ENCODE measurements at regions not wholly inside any gene's neighbourhood (a gene's known extent, or its start where the extent isn't known, plus 50 kb on each side); places are given as distances from the start of the nearest gene placed in this dataset.

GRCh38 chr2:58967736-58968135, 726.6 kb upstream of the FANCL start (continued):
- TF ChIP-seq CTCF (IDR thresholded peaks at IDR 0.05 in 2 of 3, conservative IDR thresholded peaks at IDR 0.05 in 1 of 3; ENCODE audit: control insufficient read depth in 2 of 3, extremely low read depth in 1 of 3, insufficient read depth in 1 of 3, low read depth in 3 of 3, low read length in 3 of 3) (no peak), ELK1 (IDR thresholded peaks at IDR 0.05; ENCODE audit: low read depth, low read length) (no peak), JUND (IDR thresholded peaks at IDR 0.05; ENCODE audit: low read depth, low read length) (no peak), PML (IDR thresholded peaks at IDR 0.05; ENCODE audit: low read length) (no peak), IRF4 (IDR thresholded peaks at IDR 0.05; ENCODE audit: low read depth, low read length) (no peak), HSF1 (IDR thresholded peaks at IDR 0.05; ENCODE audit: low read depth, low read length) (no peak), RUNX3 (IDR thresholded peaks at IDR 0.05; ENCODE audit: low read length) (no peak), TCF3 (IDR thresholded peaks at IDR 0.05; ENCODE audit: borderline replicate concordance, insufficient read depth, low read depth, low read length) (no peak)

- no peaks in the 10 kb centered on the region for H4K20me1 ChIP-seq (ENCODE audit: control insufficient read depth, insufficient read depth)
- ChIA-PET POLR2A (no interaction called here), CTCF (no interaction called here), RAD21 (ENCODE audit: unreplicated experiment) (no interaction called here), SMC1A (ENCODE audit: uncharacterized antibody, unreplicated experiment) (no interaction called here)
- intact Hi-C loops (cut with micrococcal nuclease; ENCODE audit: unreplicated experiment) (no loop called here), in situ Hi-C loops (cut with MboI) (no loop called here)
- no peak overlapping the region for H3K9ac ChIP-seq (ENCODE audit: control insufficient read depth, insufficient read depth, low read length)
- H3K36me3 ChIP-seq (ENCODE audit: control insufficient read depth in 2 of 2, insufficient read depth in 2 of 2, low read length in 1 of 2) = no peaks in the 10 kb centered on the region
- no peaks in the 10 kb centered on the region for H3K27me3 ChIP-seq (replicated peaks in 1 of 2; ENCODE audit: control insufficient read depth in 2 of 2, insufficient read depth in 2 of 2, low read length in 1 of 2)
- BruUV-seq (replicated peaks) = no TSS peak
- no peak for FAIRE-seq
- H2AFZ ChIP-seq (ENCODE audit: control insufficient read depth, low read depth, low read length) = no peak overlapping the region
- no peaks in the 10 kb centered on the region for H3K9me3 ChIP-seq (replicated peaks; ENCODE audit: control insufficient read depth, insufficient read depth, low read length)
- H3K4me2 ChIP-seq (ENCODE audit: control insufficient read depth, insufficient read depth) = no peak overlapping the region
- no peak for DNase-seq (ENCODE audit: low read depth, low spot score)
- no peaks in the 10 kb centered on the region for H3K79me2 ChIP-seq (ENCODE audit: control insufficient read depth, insufficient read depth, low read length)
- H3K4me3 ChIP-seq = no peak overlapping the region
- H3K27ac ChIP-seq (ENCODE audit: control insufficient read depth, insufficient read depth) = no peak overlapping the region
- 2% methylated on average over 2 of the region's 2 CpGs for WGBS (ENCODE audit: insufficient coverage, insufficient replicate concordance, low lambda C conversion rate, missing lambda C conversion rate)
- no peak for ATAC-seq
- H3K4me1 ChIP-seq (ENCODE audit: control insufficient read depth, insufficient read depth, low read length) = no peaks in the 10 kb centered on the region
- TF ChIP-seq CREM (IDR thresholded peaks at IDR 0.05; ENCODE audit: low read depth) (no peak), BRCA1 (IDR thresholded peaks at IDR 0.05; ENCODE audit: low read depth, low read length) (no peak), TCF3 (IDR thresholded peaks at IDR 0.05; ENCODE audit: borderline replicate concordance, insufficient read depth, low read depth, low read length) (no peak), ZBTB11 (CRISPR knock-in tag; IDR thresholded peaks at IDR 0.05) (no peak), E4F1 (IDR thresholded peaks at IDR 0.05; ENCODE audit: borderline replicate concordance, partially characterized antibody) (no peak), ZBED1 (IDR thresholded peaks at IDR 0.05; ENCODE audit: borderline replicate concordance) (no peak)
Observed at GRCh38 chr2:58965602-58966001, 724.5 kb upstream of the FANCL start.

Data from GM12878 (cell line).